ENCODE measurements at regions not wholly inside any gene's neighbourhood (a gene's known extent, or its start where the extent isn't known, plus 50 kb on each side); places are given as distances from the start of the nearest gene placed in this dataset.
"Not testable (repeated sequence)": the region's sequence is repeated elsewhere in the genome, so short reads cannot be mapped to it uniquely, and the experiment has no call there.

- not testable (repeated sequence) for DNase-seq (ENCODE audit: low read depth); H3K4me3 ChIP-seq (ENCODE audit: low read depth, low read length)
Measured at GRCh38 chr1:207196135-207196534, 92.1 kb downstream of the C4BPA start.

- H3K4me3 ChIP-seq (ENCODE audit: low read depth, low read length); DNase-seq (ENCODE audit: low read depth): not testable (repeated sequence)
Measured at GRCh38 chr1:207201534-207201933, 97.5 kb downstream of the C4BPA start.

GRCh38 chr1:207202480-207202879 lies 98.4 kb downstream of the C4BPA start:
- TF ChIP-seq CTCF (IDR thresholded peaks at IDR 0.05; ENCODE audit: insufficient read depth, low read depth, low read length) = no peak
- H3K4me3 ChIP-seq (ENCODE audit: low read depth, low read length) = no peak overlapping the region
- DNase-seq (ENCODE audit: low read depth) = no peak

GRCh38 chr1:207203541-207203940 lies 99.5 kb downstream of the C4BPA start:
- no peak for DNase-seq (ENCODE audit: low read depth)
- TF ChIP-seq CTCF (IDR thresholded peaks at IDR 0.05; ENCODE audit: insufficient read depth, low read depth, low read length) = no peak
- H3K4me3 ChIP-seq (ENCODE audit: low read depth, low read length) = no peak overlapping the region

- TF ChIP-seq CTCF (IDR thresholded peaks at IDR 0.05; ENCODE audit: insufficient read depth, low read depth, low read length) = no peak
- no peak overlapping the region for H3K4me3 ChIP-seq (ENCODE audit: low read depth, low read length)
- no peak for DNase-seq (ENCODE audit: low read depth)
Measured at GRCh38 chr1:207205614-207206061, 101.6 kb downstream of the C4BPA start.

- not testable (repeated sequence) for DNase-seq (ENCODE audit: low read depth); H3K4me3 ChIP-seq (ENCODE audit: low read depth, low read length)
Measured at GRCh38 chr1:207208691-207209090, 104.7 kb downstream of the C4BPA start.

- TF ChIP-seq CTCF (IDR thresholded peaks at IDR 0.05; ENCODE audit: insufficient read depth, low read depth, low read length) = no peak
- no peak overlapping the region for H3K4me3 ChIP-seq (ENCODE audit: low read depth, low read length)
- DNase-seq (ENCODE audit: low read depth) = no peak
Measured at GRCh38 chr1:207214453-207214852, 107.0 kb upstream of the CD55 start.

- no peak for DNase-seq (ENCODE audit: low read depth)
- TF ChIP-seq CTCF (IDR thresholded peaks at IDR 0.05; ENCODE audit: insufficient read depth, low read depth, low read length) = no peak
- H3K4me3 ChIP-seq (ENCODE audit: low read depth, low read length) = no peak overlapping the region
Measured at GRCh38 chr1:207217778-207218511, 103.5 kb upstream of the CD55 start.
